GM12872 (cell line): ENCODE measurements at regions not wholly inside any gene's neighbourhood (a gene's known extent, or its start where the extent isn't known, plus 50 kb on each side); places are given as distances from the start of the nearest gene placed in this dataset.

Experiments used
- CTCF ChIP-seq: IDR thresholded peaks from 3 replicates; pipeline ENCODE4 v1.5.1; 2011; ENCODE audit warnings: low read depth, mild to moderate bottlenecking, low read length, moderate library complexity; ENCODE audit not compliant: insufficient read depth

DNA sequence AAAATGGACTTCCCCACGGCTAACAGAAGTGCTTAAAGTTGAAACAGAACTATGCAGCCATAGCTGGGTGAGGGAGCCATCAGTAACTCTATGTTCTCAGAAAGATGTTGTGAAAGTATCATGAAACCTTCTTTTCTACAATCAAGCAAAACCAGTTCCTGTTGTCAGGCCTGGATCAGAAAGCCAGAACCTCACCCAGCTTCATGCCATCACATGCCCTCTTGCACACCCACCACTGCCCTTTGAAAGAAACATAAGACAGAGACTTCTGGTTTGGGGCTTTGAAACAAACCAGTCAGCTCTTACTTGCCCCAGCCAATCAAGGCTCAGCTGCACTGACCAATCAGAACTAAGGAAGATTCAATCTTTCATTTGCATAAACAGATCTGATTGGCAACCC is 230.8 kb upstream of the FERD3L start:
- TF ChIP-seq CTCF = no peak

DNA sequence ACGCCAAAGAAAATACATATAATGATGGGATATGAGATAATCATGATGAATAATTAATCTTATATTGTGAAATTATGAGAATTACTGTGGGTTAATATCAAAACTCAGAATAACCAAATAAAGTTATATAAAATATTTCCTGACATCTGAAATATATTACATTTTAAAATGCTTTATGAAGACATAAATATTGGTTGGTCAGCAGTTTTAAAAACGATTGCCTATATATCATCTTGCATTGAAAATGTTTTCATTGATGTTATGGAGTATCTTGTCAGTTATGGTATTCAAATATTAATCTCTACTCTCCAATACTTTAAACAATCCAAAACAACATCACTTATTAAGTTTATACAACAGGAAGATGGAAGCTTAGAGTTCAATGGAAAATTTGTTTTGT is 228.1 kb upstream of the FERD3L start:
- TF ChIP-seq CTCF = no peak

- no peak for TF ChIP-seq CTCF
Measured at GRCh38 chr7:19369806-19370205, 224.6 kb upstream of the FERD3L start.

DNA sequence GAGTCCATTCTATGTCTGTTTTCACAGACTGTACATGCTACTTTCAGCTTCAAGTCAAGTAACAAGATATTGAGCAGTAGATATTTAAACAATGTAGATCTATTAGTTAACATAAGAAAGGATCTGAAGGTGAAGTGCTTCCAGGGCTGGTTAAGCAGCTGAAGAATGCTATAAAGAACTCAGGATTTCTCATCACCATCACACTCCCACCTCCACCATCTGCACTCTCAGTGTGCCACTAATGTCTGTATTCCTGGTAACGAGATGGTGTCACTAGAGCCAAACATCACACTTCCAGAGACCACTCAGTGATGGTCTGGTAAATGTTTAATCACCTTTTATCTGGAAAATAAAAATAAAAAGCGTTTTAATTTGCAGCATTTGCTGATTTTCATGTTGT is 224.0 kb upstream of the FERD3L start:
- no peak for TF ChIP-seq CTCF

GRCh38 chr7:19368491-19368925 is 223.3 kb upstream of the FERD3L start:
- TF ChIP-seq CTCF = no peak

DNA sequence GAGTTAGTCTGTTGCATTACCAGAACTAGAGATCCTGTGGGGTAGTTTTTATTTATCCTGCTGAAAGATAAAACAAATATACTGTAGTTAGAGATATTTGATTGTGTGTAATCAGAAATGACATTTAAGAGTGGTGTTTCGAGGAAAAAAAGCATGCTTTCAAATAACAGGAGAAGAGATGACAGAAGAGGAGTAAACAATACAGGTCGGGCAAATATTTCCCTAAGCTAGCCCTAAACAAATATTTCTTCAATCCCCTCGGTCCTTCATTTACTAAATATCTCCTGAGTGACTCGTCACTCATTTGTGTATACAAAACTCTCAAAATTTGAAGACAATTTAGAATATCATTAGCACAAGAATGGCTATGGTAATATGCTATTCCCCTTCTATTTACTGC is 219.7 kb upstream of the FERD3L start:
- TF ChIP-seq CTCF = no peak

- TF ChIP-seq CTCF = no peak
Measured at GRCh38 chr7:19362099-19362498, 216.9 kb upstream of the FERD3L start.

DNA sequence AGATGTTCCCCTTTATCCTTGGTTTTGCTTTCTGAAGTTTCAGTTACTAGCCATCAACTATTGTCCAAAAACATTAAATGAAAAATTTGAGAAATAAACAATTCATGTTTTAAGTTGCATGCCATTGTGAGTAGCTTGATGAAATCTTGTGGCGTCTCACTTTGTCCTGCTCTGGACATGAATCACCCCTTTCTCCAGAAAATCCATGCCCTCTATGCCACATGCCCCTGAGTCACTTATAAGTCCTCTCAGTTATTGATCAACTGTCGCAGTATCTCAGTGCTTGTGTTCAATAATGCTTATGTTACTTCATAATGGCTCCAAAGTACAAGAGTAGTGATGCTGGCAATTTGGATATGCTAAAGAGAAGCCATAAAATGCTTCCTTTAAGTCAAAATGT is 208.0 kb upstream of the FERD3L start:
- no peak for TF ChIP-seq CTCF
